Mucosa of descending colon (tissue), 3 donors: ENCODE measurements at regions not wholly inside any gene's neighbourhood (a gene's known extent, or its start where the extent isn't known, plus 50 kb on each side); places are given as distances from the start of the nearest gene placed in this dataset.
A peak's percentile ranks its signal among the peaks of the same experiment; 100 is the strongest.

Experiments used
- ATAC-seq: fragments of 200-7000 bp; cut with Tn5 transposase; one replicate; pipeline ENCODE4 v1.9.1; 2020; ENCODE audit warnings: mild to moderate bottlenecking, moderate library complexity
- DNase-seq, 3 donors: peaks; one replicate each; pipeline ENCODE4 v3.0.0-alpha.2; 2020
- H3K36me3 ChIP-seq: fragments of 200-600 bp; one replicate; pipeline ENCODE4 v1.8.0; 2021; ENCODE audit warnings: low read depth, mild to moderate bottlenecking
- H3K4me1 ChIP-seq: fragments of 200-600 bp; one replicate; pipeline ENCODE4 v1.8.0; 2021; ENCODE audit warnings: low read depth, mild to moderate bottlenecking
- H3K4me3 ChIP-seq: fragments of 200-600 bp; one replicate; pipeline ENCODE4 v1.8.0; 2021; ENCODE audit warnings: mild to moderate bottlenecking
- H3K9me3 ChIP-seq: fragments of 200-600 bp; one replicate; pipeline ENCODE4 v1.8.0; 2021; ENCODE audit warnings: mild to moderate bottlenecking
- intact Hi-C, 2 donors: fragments of 100-400 bp; cut with DNase I in 1 of 2; cut with micrococcal nuclease in 1 of 2; formaldehyde crosslinking; loops; one replicate each; pipeline versions ENCODE4 v1.11.0 to v1.11.1; 2022; cut with DNase I, micrococcal nuclease
- TF ChIP-seq, protein P1 (sequence below): fragments of 200-600 bp; IDR thresholded peaks from one replicate; pipeline ENCODE4 v1.8.0; 2022; ENCODE audit warnings: antibody characterized with exemption, mild to moderate bottlenecking
- donor health status: DM: no; HTN: no; CAD: no; lungs with moderate emphysema.
- donor health status: DM: no; HTN: no; CAD: no.
- donor health status: DM: no; HTN: yes; CAD: no.

DNA sequence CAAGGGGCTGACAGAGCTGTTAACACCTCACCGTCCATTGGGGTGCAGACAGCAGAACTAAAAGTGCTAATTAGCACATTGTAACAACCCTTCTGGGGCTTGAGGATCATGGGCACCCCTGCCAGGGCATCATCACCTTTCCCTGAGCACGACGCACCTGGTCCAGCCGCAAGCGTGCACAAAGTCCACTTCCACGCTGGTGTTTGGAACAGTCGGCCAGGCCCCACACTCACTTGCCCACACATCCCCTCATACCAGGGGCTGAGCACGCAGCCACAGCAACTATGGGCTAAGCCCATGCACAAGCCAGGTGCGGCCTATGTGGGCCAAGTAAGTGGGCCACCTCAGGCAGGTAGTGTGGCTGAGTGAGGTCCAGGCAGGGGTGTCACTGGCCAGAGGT is 148.7 kb downstream of the CCDC59 start:
- Histone ChIP-seq H3K9me3 (peaks cover 21% of the 10 kb centered on the region), H3K4me1 (no peaks in the 10 kb centered on the region), H3K4me3 (no peak overlapping the region), H3K36me3 (no peaks in the 10 kb centered on the region)
- no peak for ATAC-seq
- intact Hi-C loops, result no loop called here
- DNase-seq, result peak in 1 of 3 donors; percentile 38
- TF ChIP-seq, protein P1, sequence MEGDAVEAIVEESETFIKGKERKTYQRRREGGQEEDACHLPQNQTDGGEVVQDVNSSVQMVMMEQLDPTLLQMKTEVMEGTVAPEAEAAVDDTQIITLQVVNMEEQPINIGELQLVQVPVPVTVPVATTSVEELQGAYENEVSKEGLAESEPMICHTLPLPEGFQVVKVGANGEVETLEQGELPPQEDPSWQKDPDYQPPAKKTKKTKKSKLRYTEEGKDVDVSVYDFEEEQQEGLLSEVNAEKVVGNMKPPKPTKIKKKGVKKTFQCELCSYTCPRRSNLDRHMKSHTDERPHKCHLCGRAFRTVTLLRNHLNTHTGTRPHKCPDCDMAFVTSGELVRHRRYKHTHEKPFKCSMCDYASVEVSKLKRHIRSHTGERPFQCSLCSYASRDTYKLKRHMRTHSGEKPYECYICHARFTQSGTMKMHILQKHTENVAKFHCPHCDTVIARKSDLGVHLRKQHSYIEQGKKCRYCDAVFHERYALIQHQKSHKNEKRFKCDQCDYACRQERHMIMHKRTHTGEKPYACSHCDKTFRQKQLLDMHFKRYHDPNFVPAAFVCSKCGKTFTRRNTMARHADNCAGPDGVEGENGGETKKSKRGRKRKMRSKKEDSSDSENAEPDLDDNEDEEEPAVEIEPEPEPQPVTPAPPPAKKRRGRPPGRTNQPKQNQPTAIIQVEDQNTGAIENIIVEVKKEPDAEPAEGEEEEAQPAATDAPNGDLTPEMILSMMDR, result no peak

- ATAC-seq (no peak), DNase-seq (no peak)
- Histone ChIP-seq H3K36me3 (no peaks in the 10 kb centered on the region), H3K9me3 (peaks cover 16% of the 10 kb centered on the region), H3K4me3 (no peak overlapping the region), H3K4me1 (no peaks in the 10 kb centered on the region)
- TF ChIP-seq, protein P1, result no peak
- intact Hi-C loops, result no loop called here
Observed at GRCh38 chr12:82207556-82207955, 150.6 kb downstream of the CCDC59 start.

DNA sequence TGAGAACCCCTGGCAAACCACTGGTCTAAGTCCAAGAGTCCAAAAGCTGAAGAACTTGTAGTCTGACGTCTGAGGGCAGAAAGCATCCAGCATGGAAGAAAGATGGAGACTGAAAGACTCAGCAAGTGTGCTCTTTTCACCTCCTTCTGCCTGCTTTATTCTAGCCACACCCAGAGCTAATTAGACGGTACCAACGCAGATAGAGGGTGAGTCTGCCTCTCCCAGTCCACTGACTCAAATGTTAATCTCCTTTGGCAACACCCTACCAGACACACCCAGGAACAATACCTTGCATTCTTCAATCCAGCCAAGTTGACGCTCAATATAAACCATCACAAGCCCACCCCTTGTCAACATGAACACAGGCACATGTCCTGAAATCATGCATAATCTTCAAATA is 155.1 kb downstream of the CCDC59 start:
- ATAC-seq (no peak), DNase-seq (peak in 1 of 3 donors; percentile 4)
- H3K4me3 ChIP-seq, result no peak overlapping the region
- TF ChIP-seq, protein P1, result no peak
- H3K36me3 ChIP-seq, result no peaks in the 10 kb centered on the region
- no peaks in the 10 kb centered on the region for H3K4me1 ChIP-seq
- intact Hi-C loops, result no loop called here
- peaks cover 5% of the 10 kb centered on the region for H3K9me3 ChIP-seq

DNA sequence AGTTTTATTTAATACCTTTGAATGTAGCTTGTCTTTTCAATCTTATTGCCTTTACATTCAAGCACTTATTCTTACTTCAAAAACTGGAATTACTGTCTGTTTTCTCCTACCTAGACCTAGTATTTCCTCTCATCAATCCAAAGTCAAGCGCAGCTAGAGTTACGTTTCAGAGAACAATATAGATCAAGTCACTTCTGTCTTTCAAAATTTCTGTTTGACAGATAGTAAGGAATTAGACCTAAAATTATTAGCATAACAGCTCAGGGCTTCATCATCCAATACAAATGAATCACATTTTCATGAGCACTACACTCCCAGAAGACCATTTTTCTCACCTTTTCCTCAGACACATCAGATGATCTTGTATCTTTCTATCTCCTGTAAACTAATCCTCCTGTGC is 170.6 kb downstream of the CCDC59 start:
- intact Hi-C loops, result no loop called here
- no peak for ATAC-seq
- no peak overlapping the region for H3K4me3 ChIP-seq
- H3K4me1 ChIP-seq, result no peaks in the 10 kb centered on the region
- DNase-seq, result no peak
- no peaks in the 10 kb centered on the region for H3K36me3 ChIP-seq
- TF ChIP-seq, protein P1, result no peak
- H3K9me3 ChIP-seq, result no peaks in the 10 kb centered on the region

DNA sequence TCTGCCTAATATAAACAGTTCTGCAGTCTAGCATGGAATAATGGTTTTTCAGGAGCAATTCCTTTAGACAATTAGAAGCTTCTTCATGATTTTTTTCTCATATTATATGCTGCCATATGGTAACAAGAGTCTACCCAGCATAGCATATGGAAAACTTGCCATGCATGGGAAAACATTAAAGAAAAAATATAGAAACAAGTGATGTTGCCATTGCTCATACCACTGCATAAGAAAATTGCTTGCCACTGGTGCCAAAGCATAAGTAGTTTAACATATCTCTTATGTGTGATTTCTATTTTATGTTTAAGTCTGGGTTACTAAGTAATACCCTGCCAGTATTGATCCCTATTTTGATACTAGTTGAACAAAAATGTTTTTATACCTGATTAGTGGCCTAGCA is 171.2 kb downstream of the CCDC59 start:
- no peaks in the 10 kb centered on the region for H3K4me1 ChIP-seq

More for the DNA sequence above, 171.2 kb downstream of the CCDC59 start:
- ATAC-seq (no peak), DNase-seq (no peak)
- no peak overlapping the region for H3K4me3 ChIP-seq
- TF ChIP-seq, protein P1, result no peak
- intact Hi-C loops, result no loop called here
- H3K36me3 ChIP-seq, result no peaks in the 10 kb centered on the region
- no peaks in the 10 kb centered on the region for H3K9me3 ChIP-seq
